Right lobe of liver (tissue), 6 donors: ENCODE measurements at regions not wholly inside any gene's neighbourhood (a gene's known extent, or its start where the extent isn't known, plus 50 kb on each side); places are given as distances from the start of the nearest gene placed in this dataset.

Experiments used
- ATAC-seq, 4 donors: fragments of 200-7000 bp; cut with Tn5 transposase; one replicate each; pipeline ENCODE4 v1.9.1; 2020; ENCODE audit warnings: mild to moderate bottlenecking in 4 of 4, moderate library complexity in 4 of 4
- DNase-seq, 3 donors: peaks; one replicate each; pipeline ENCODE4 v3.0.0-alpha.2; 2020
- H3K27ac ChIP-seq, 3 donors: fragments of 200-600 bp; one replicate each; pipeline ENCODE4 v1.8.0; 2022
- H3K27me3 ChIP-seq, 2 donors: fragments of 200-600 bp; one replicate each; pipeline ENCODE4 v1.8.0; 2022
- H3K36me3 ChIP-seq, 4 donors: fragments of 200-600 bp; sonication (generic) in 1 of 4; one replicate each; pipeline versions ENCODE4 v1.5.1 to v1.8.0; 2017 to 2022; ENCODE audit warnings: control low read depth in 1 of 4
- H3K4me1 ChIP-seq, 4 donors: fragments of 200-600 bp; sonication (generic) in 1 of 4; one replicate each; pipeline versions ENCODE4 v1.5.1 to v1.8.0; 2017 to 2022; ENCODE audit warnings: control low read depth in 1 of 4
- H3K4me3 ChIP-seq, 3 donors: fragments of 200-600 bp; one replicate each; pipeline ENCODE4 v1.8.0; 2022
- H3K9me3 ChIP-seq, 4 donors: fragments of 200-600 bp; sonication (generic) in 1 of 4; one replicate each; pipeline versions ENCODE4 v1.5.1 to v1.8.0; 2017 to 2022; ENCODE audit warnings: control low read depth in 1 of 4
- POLR2A ChIP-seq: fragments of 450-650 bp; IDR thresholded peaks from one replicate; pipeline ENCODE4 v1.6.1; 2017; ENCODE audit warnings: antibody characterized with exemption, mild to moderate bottlenecking
- WGBS: methylation state at CpG from one replicate; pipeline ENCODE4 v1.1.6; 2018; ENCODE audit warnings: low coverage, low lambda C conversion rate; ENCODE audit not compliant: insufficient coverage; ENCODE audit errors: missing lambda C conversion rate; 5-methylcytosine and 5-hydroxymethylcytosine counted together
- intact Hi-C, 2 donors: fragments of 100-400 bp; cut with DNase I; formaldehyde crosslinking; loops; one replicate each; pipeline versions ENCODE4 v1.11.2 to v1.14.1; 2022
- TF ChIP-seq, protein P1 (sequence below), 4 donors: fragments of 200-600 bp in 3 of 4; fragments of 450-650 bp in 1 of 4; IDR thresholded peaks; one replicate each; pipeline versions ENCODE4 v1.5.1 to v1.8.0; 2016 to 2022; ENCODE audit warnings: antibody characterized with exemption in 4 of 4, mild to moderate bottlenecking in 2 of 4
- donor health status: DM: no; HTN: yes; CAD: no.
- donor health status: DM: no; HTN: no; CAD: no.
- donor health status: DM: no; HTN: no; CAD: no.
- donor health status: DM: no; HTN: yes; CAD: no.
- donor health status: DM: no; HTN: yes; CAD: no.

DNA sequence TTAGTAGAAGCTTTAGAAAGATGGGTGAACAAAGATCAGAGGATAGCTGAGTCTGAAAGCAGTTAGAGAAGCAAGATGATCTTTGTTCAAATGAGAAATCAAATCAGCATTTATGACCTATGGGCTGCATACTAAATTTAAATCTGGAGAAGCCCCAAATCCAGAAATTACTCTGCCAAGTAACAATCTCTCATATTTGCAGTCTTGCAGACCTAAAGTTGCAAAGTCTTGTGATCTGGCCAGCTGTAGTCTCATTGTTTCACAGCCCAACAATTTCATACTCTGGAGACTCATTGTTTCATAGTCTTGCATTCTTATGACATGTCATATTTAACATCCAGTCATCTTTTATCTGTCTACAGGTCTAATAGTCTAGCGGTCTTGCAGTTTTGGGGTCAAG lies 364.9 kb upstream of the RSPO3 start:
- TF ChIP-seq, protein P1, sequence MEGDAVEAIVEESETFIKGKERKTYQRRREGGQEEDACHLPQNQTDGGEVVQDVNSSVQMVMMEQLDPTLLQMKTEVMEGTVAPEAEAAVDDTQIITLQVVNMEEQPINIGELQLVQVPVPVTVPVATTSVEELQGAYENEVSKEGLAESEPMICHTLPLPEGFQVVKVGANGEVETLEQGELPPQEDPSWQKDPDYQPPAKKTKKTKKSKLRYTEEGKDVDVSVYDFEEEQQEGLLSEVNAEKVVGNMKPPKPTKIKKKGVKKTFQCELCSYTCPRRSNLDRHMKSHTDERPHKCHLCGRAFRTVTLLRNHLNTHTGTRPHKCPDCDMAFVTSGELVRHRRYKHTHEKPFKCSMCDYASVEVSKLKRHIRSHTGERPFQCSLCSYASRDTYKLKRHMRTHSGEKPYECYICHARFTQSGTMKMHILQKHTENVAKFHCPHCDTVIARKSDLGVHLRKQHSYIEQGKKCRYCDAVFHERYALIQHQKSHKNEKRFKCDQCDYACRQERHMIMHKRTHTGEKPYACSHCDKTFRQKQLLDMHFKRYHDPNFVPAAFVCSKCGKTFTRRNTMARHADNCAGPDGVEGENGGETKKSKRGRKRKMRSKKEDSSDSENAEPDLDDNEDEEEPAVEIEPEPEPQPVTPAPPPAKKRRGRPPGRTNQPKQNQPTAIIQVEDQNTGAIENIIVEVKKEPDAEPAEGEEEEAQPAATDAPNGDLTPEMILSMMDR (IDR thresholded peaks at IDR 0.05), result no peak
- TF ChIP-seq POLR2A, result no peak
- no peak overlapping the region for H3K4me3 ChIP-seq
- H3K4me1 ChIP-seq, result no peaks in the 10 kb centered on the region
- H3K27me3 ChIP-seq, result no peaks in the 10 kb centered on the region
- no peak for ATAC-seq
- no peaks in the 10 kb centered on the region for H3K9me3 ChIP-seq
- H3K36me3 ChIP-seq, result no peaks in the 10 kb centered on the region
- no peak for DNase-seq
- WGBS, result 27% methylated on average over 1 of the region's 1 CpG
- no peak overlapping the region for H3K27ac ChIP-seq
- intact Hi-C loops, result no loop called here

DNA sequence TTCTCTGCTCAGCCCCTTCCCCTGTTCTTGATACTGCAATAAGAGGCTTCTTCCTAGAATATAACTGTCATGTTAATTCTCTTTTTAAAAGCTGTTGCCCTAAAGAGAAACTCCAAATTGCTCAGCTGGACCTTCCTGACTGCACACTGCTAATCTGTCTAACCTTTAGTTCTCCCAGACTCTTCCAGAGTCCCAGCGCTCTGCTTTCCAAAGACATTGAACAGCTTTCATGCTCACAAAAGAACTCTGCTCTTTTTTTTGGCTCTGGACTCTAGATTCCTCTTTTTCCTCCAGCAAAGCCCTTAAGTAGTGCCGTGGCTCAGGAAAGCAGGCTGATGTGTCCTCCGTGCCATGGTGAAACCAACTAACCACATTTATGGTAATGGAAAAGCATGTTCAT lies 356.6 kb upstream of the RSPO3 start:
- DNase-seq (no peak), ATAC-seq (no peak)
- no peak overlapping the region for H3K27ac ChIP-seq
- H3K36me3 ChIP-seq, result no peaks in the 10 kb centered on the region
- no peak for TF ChIP-seq POLR2A
- TF ChIP-seq, protein P1 (IDR thresholded peaks at IDR 0.05), result no peak
- H3K27me3 ChIP-seq, result no peaks in the 10 kb centered on the region
- H3K4me3 ChIP-seq, result no peak overlapping the region
- no peaks in the 10 kb centered on the region for H3K9me3 ChIP-seq
- H3K4me1 ChIP-seq, result no peaks in the 10 kb centered on the region
- intact Hi-C loops, result no loop called here
- 64% methylated on average over 3 of the region's 3 CpGs for WGBS

DNA sequence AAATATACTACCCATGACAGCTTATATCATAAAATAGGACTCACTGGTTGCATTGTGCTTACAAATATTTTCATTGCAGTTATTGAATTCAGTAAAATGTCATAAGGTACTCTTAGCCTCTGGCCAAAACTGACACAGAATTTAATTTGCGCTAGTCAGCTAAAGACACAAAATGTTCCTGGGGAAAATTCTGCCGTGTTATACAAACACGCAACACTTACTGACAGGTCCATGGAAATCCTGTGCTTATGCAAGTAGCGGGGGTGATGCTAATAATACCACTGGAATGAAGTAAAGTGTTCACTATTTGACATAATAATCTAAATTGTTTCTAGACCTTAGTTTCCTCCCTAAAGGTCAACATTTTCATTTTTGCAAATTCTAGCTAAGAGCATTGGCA lies 354.4 kb upstream of the RSPO3 start:
- Histone ChIP-seq H3K4me3 (no peak overlapping the region), H3K27ac (no peak overlapping the region), H3K36me3 (no peaks in the 10 kb centered on the region), H3K9me3 (no peaks in the 10 kb centered on the region), H3K4me1 (no peaks in the 10 kb centered on the region), H3K27me3 (no peaks in the 10 kb centered on the region)
- DNase-seq, result no peak
- no peak for ATAC-seq
- WGBS, result 69% methylated on average over 4 of the region's 4 CpGs
- intact Hi-C loops, result no loop called here
- TF ChIP-seq, protein P1 (IDR thresholded peaks at IDR 0.05), result no peak
- no peak for TF ChIP-seq POLR2A

DNA sequence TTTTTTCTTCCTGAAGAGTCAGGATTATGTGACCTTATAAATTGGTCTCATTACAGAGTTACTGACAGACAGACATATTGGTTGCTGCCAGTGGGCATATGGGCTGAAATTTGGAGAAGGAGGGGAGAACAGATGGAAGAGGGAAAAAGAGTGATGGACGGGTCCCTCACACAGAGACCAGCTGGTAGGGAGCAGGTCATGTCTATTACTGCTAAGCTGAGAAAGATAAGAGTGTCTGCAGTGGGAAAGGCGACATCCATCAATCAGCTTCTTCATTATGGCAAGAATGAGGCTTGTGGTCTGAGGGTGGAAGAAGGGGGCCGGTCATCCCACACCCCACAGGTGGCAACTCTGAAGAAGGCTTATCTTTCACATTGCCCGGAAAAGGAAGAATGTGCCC lies 353.8 kb upstream of the RSPO3 start:
- H3K27me3 ChIP-seq, result no peaks in the 10 kb centered on the region
- TF ChIP-seq, protein P1 (IDR thresholded peaks at IDR 0.05), result no peak
- TF ChIP-seq POLR2A, result no peak
- no peaks in the 10 kb centered on the region for H3K9me3 ChIP-seq
- intact Hi-C loops, result no loop called here
- 24% methylated on average over 4 of the region's 4 CpGs for WGBS
- ATAC-seq (no peak), DNase-seq (no peak)
- no peaks in the 10 kb centered on the region for H3K36me3 ChIP-seq
- no peak overlapping the region for H3K4me3 ChIP-seq
- no peak overlapping the region for H3K27ac ChIP-seq
- no peaks in the 10 kb centered on the region for H3K4me1 ChIP-seq

DNA sequence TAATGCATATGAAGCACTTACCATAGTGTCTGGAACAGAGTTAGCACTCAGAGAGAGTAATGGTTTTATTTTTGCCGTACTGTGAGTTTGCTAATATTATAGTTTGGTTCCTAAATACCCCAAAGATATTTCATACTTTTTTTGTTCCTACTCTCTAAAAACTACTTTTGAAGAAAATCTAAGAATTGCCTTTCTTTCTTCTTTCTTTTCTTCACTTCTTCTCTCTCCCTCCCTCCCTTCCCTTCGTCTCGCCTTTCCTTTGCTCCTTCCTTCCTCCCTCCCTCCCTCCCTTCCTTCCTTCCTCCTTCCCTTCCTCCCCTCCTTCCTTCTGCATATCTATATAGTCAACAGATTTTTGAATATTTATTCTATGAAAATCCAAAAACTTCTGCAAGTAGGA lies 351.7 kb upstream of the RSPO3 start:
- Histone ChIP-seq H3K36me3 (no peaks in the 10 kb centered on the region), H3K9me3 (no peaks in the 10 kb centered on the region), H3K27ac (no peak overlapping the region), H3K27me3 (no peaks in the 10 kb centered on the region), H3K4me3 (no peak overlapping the region), H3K4me1 (no peaks in the 10 kb centered on the region)
- DNase-seq, result no peak
- intact Hi-C loops, result no loop called here
- 33% methylated on average over 2 of the region's 3 CpGs for WGBS
- ATAC-seq, result no peak
- TF ChIP-seq POLR2A, result no peak
- TF ChIP-seq, protein P1 (IDR thresholded peaks at IDR 0.05), result no peak
